ENCODE measurements at regions not wholly inside any gene's neighbourhood (a gene's known extent, or its start where the extent isn't known, plus 50 kb on each side); places are given as distances from the start of the nearest gene placed in this dataset.
"Not testable (repeated sequence)": the region's sequence is repeated elsewhere in the genome, so short reads cannot be mapped to it uniquely, and the experiment has no call there.

- H3K4me3 ChIP-seq (ENCODE audit: low read depth, low read length), result no peak overlapping the region
- no peak for DNase-seq (ENCODE audit: extremely low spot score)
- H3K4me1 ChIP-seq (ENCODE audit: insufficient read depth), result no peaks in the 10 kb centered on the region
- 89% methylated on average over 4 of the region's 4 CpGs for WGBS
- H3K27ac ChIP-seq (ENCODE audit: low read depth), result no peak overlapping the region
- H3K36me3 ChIP-seq (ENCODE audit: insufficient read depth), result no peaks in the 10 kb centered on the region
Observed at GRCh38 chr5:112570708-112571444, 151.8 kb upstream of the EPB41L4A start.

- H3K27ac ChIP-seq (ENCODE audit: low read depth), result no peak overlapping the region
- no peaks in the 10 kb centered on the region for H3K36me3 ChIP-seq (ENCODE audit: insufficient read depth)
- 95% methylated on average over 3 of the region's 3 CpGs for WGBS
- DNase-seq (ENCODE audit: extremely low spot score), result no peak
- H3K4me3 ChIP-seq (ENCODE audit: low read depth, low read length), result no peak overlapping the region
- H3K4me1 ChIP-seq (ENCODE audit: insufficient read depth), result no peaks in the 10 kb centered on the region
Observed at GRCh38 chr5:112573441-112573840, 154.4 kb upstream of the EPB41L4A start.

GRCh38 chr5:112574536-112574935, 155.5 kb upstream of the EPB41L4A start:
- no peak for DNase-seq (ENCODE audit: extremely low spot score)
- Histone ChIP-seq H3K36me3 (ENCODE audit: insufficient read depth) (no peaks in the 10 kb centered on the region), H3K4me3 (ENCODE audit: low read depth, low read length) (no peak overlapping the region), H3K4me1 (ENCODE audit: insufficient read depth) (no peaks in the 10 kb centered on the region), H3K27ac (ENCODE audit: low read depth) (no peak overlapping the region)
- WGBS, result 48% methylated on average over 3 of the region's 3 CpGs

- 21% methylated on average over 3 of the region's 3 CpGs for WGBS
- no peak overlapping the region for H3K27ac ChIP-seq (ENCODE audit: low read depth)
- DNase-seq (ENCODE audit: extremely low spot score), result no peak
- H3K36me3 ChIP-seq (ENCODE audit: insufficient read depth), result no peaks in the 10 kb centered on the region
- no peaks in the 10 kb centered on the region for H3K4me1 ChIP-seq (ENCODE audit: insufficient read depth)
- no peak overlapping the region for H3K4me3 ChIP-seq (ENCODE audit: low read depth, low read length)
Observed at GRCh38 chr5:112576298-112576925, 157.3 kb upstream of the EPB41L4A start.

GRCh38 chr5:112579599-112580170, 158.0 kb upstream of the APC start:
- Histone ChIP-seq H3K27ac (ENCODE audit: low read depth) (no peak overlapping the region), H3K4me1 (ENCODE audit: insufficient read depth) (no peaks in the 10 kb centered on the region), H3K4me3 (ENCODE audit: low read depth, low read length) (no peak overlapping the region), H3K36me3 (ENCODE audit: insufficient read depth) (no peaks in the 10 kb centered on the region)
- 95% methylated on average over 1 of the region's 1 CpG for WGBS
- DNase-seq (ENCODE audit: extremely low spot score), result no peak

- H3K4me1 ChIP-seq (ENCODE audit: insufficient read depth), result no peaks in the 10 kb centered on the region
- no peaks in the 10 kb centered on the region for H3K36me3 ChIP-seq (ENCODE audit: insufficient read depth)
- no peak overlapping the region for H3K27ac ChIP-seq (ENCODE audit: low read depth)
- DNase-seq (ENCODE audit: extremely low spot score), result no peak
- no peak overlapping the region for H3K4me3 ChIP-seq (ENCODE audit: low read depth, low read length)
- 74% methylated on average over 9 of the region's 9 CpGs for WGBS
Observed at GRCh38 chr5:112581811-112582320, 155.8 kb upstream of the APC start.

GRCh38 chr5:112583166-112583565, 154.5 kb upstream of the APC start:
- Histone ChIP-seq H3K36me3 (ENCODE audit: insufficient read depth) (no peaks in the 10 kb centered on the region), H3K4me1 (ENCODE audit: insufficient read depth) (no peaks in the 10 kb centered on the region), H3K4me3 (ENCODE audit: low read depth, low read length) (no peak overlapping the region), H3K27ac (ENCODE audit: low read depth) (no peak overlapping the region)
- 95% methylated on average over 4 of the region's 4 CpGs for WGBS
- DNase-seq (ENCODE audit: extremely low spot score), result no peak

- no peak for DNase-seq (ENCODE audit: extremely low spot score)
- Histone ChIP-seq H3K27ac (ENCODE audit: low read depth) (no peak overlapping the region), H3K4me3 (ENCODE audit: low read depth, low read length) (no peak overlapping the region), H3K4me1 (ENCODE audit: insufficient read depth) (no peaks in the 10 kb centered on the region), H3K36me3 (ENCODE audit: insufficient read depth) (no peaks in the 10 kb centered on the region)
- 85% methylated on average over 2 of the region's 2 CpGs for WGBS
Observed at GRCh38 chr5:112584781-112585180, 152.9 kb upstream of the APC start.

- Histone ChIP-seq H3K4me1 (ENCODE audit: insufficient read depth) (no peaks in the 10 kb centered on the region), H3K4me3 (ENCODE audit: low read depth, low read length) (no peak overlapping the region), H3K36me3 (ENCODE audit: insufficient read depth) (no peaks in the 10 kb centered on the region), H3K27ac (ENCODE audit: low read depth) (no peak overlapping the region)
- WGBS, result 72% methylated on average over 8 of the region's 8 CpGs
- DNase-seq (ENCODE audit: extremely low spot score), result no peak
Observed at GRCh38 chr5:112586596-112587062, 151.1 kb upstream of the APC start.

GRCh38 chr5:112590858-112591257, 146.8 kb upstream of the APC start:
- H3K27ac ChIP-seq (ENCODE audit: low read depth); DNase-seq (ENCODE audit: extremely low spot score); H3K4me3 ChIP-seq (ENCODE audit: low read depth, low read length); H3K36me3 ChIP-seq (ENCODE audit: insufficient read depth); H3K4me1 ChIP-seq (ENCODE audit: insufficient read depth): not testable (repeated sequence)
- 94% methylated on average over 1 of the region's 1 CpG for WGBS

GRCh38 chr5:112594095-112594850, 143.4 kb upstream of the APC start:
- no peak overlapping the region for H3K4me3 ChIP-seq (ENCODE audit: low read depth, low read length)
- H3K4me1 ChIP-seq (ENCODE audit: insufficient read depth), result no peaks in the 10 kb centered on the region
- DNase-seq (ENCODE audit: extremely low spot score), result no peak
- H3K27ac ChIP-seq (ENCODE audit: low read depth), result no peak overlapping the region
- no peaks in the 10 kb centered on the region for H3K36me3 ChIP-seq (ENCODE audit: insufficient read depth)
- WGBS, result 33% methylated on average over 6 of the region's 6 CpGs

- no peak for DNase-seq (ENCODE audit: extremely low spot score)
- no peaks in the 10 kb centered on the region for H3K4me1 ChIP-seq (ENCODE audit: insufficient read depth)
- 84% methylated on average over 1 of the region's 1 CpG for WGBS
Observed at GRCh38 chr5:112594941-112595340, 142.7 kb upstream of the APC start.

GRCh38 chr5:112597831-112598230, 139.9 kb upstream of the APC start:
- Histone ChIP-seq H3K4me3 (ENCODE audit: low read depth, low read length) (no peak overlapping the region), H3K27ac (ENCODE audit: low read depth) (no peak overlapping the region), H3K36me3 (ENCODE audit: insufficient read depth) (no peaks in the 10 kb centered on the region), H3K4me1 (ENCODE audit: insufficient read depth) (no peaks in the 10 kb centered on the region)
- DNase-seq (ENCODE audit: extremely low spot score), result no peak
- 90% methylated on average over 1 of the region's 1 CpG for WGBS

More at GRCh38 chr5:112594941-112595340, 142.7 kb upstream of the APC start:
- Histone ChIP-seq H3K36me3 (ENCODE audit: insufficient read depth) (no peaks in the 10 kb centered on the region), H3K27ac (ENCODE audit: low read depth) (no peak overlapping the region), H3K4me3 (ENCODE audit: low read depth, low read length) (no peak overlapping the region)
